ENCODE measurements at regions not wholly inside any gene's neighbourhood (a gene's known extent, or its start where the extent isn't known, plus 50 kb on each side); places are given as distances from the start of the nearest gene placed in this dataset.

- CTCF ChIA-PET = no interaction called here
- dilution Hi-C loops (cut with HindIII; ENCODE audit: low sequenced_read_pairs, unreplicated experiment) = no loop called here
Observed at GRCh38 chr11:127622686-127623085, 622.1 kb upstream of the KIRREL3 start.

More at GRCh38 chr11:127622686-127623085, 622.1 kb upstream of the KIRREL3 start:
- H2AFZ ChIP-seq (replicated peaks; ENCODE audit: low read length, poor library complexity) = no peak overlapping the region
- ATAC-seq (ENCODE audit: low read depth) = no peak
- no peak overlapping the region for H2AK5ac ChIP-seq (ENCODE audit: low read depth, low read length)
- no peak overlapping the region for H3K18ac ChIP-seq (ENCODE audit: low read depth, low read length)
- no peak overlapping the region for H4K91ac ChIP-seq (ENCODE audit: insufficient read depth, low read depth, low read length)
- H3K4me2 ChIP-seq (ENCODE audit: low read depth, low read length) = no peak overlapping the region
- H4K20me1 ChIP-seq (ENCODE audit: insufficient read depth, low read length) = no peaks in the 10 kb centered on the region
- in situ Hi-C loops (cut with MboI; ENCODE audit: low sequenced_read_pairs) = no loop called here
- no peak overlapping the region for H3K27ac ChIP-seq (ENCODE audit: insufficient read depth, low read length)
- H3K4ac ChIP-seq (ENCODE audit: low read depth, low read length) = no peak overlapping the region
- H3K4me1 ChIP-seq (ENCODE audit: control insufficient read depth, insufficient read depth, low read length) = no peaks in the 10 kb centered on the region
- H3K27me3 ChIP-seq (ENCODE audit: control insufficient read depth, insufficient read depth, low read length) = peaks cover 2% of the 10 kb centered on the region; the same call in 1 of the 2 replicates
- POLR2A ChIA-PET (ENCODE audit: unreplicated experiment) = no interaction called here
- H3K79me1 ChIP-seq (ENCODE audit: low read depth in 1 of 2, low read length in 2 of 2) = no peaks in the 10 kb centered on the region
- no peaks in the 10 kb centered on the region for H3K9me3 ChIP-seq (ENCODE audit: control insufficient read depth, insufficient read depth, low read length)
- no TSS peak for BruUV-seq (replicated peaks)
- no peak overlapping the region for H4K8ac ChIP-seq (ENCODE audit: low read depth in 2 of 2, low read length in 2 of 2)
- H2BK15ac ChIP-seq (ENCODE audit: low read depth, low read length) = no peak overlapping the region
- intact Hi-C loops (cut with micrococcal nuclease) = no loop called here
- no peak overlapping the region for H3K4me3 ChIP-seq (ENCODE audit: insufficient read depth, low read depth, low read length)
- H3K9me1 ChIP-seq (ENCODE audit: insufficient read depth, low read length) = no peaks in the 10 kb centered on the region
- H3K14ac ChIP-seq (replicated peaks; ENCODE audit: low read depth, low read length) = no peak overlapping the region
- H4K5ac ChIP-seq (ENCODE audit: low read depth, low read length) = no peak overlapping the region
- no peak overlapping the region for H2BK20ac ChIP-seq (ENCODE audit: low read depth, low read length)
- no peak for DNase-seq
- no peaks in the 10 kb centered on the region for H3K36me3 ChIP-seq (ENCODE audit: control insufficient read depth, insufficient read depth, low read length)
- TF ChIP-seq MAZ (IDR thresholded peaks at IDR 0.05; ENCODE audit: borderline replicate concordance, low read depth, low read length) (no peak), CEBPB (IDR thresholded peaks at IDR 0.05; ENCODE audit: low read depth, low read length) (no peak), CHD1 (IDR thresholded peaks at IDR 0.05; ENCODE audit: low read depth, low read length) (no peak), RAD21 (IDR thresholded peaks at IDR 0.05; ENCODE audit: low read length) (no peak), NFE2L2 (IDR thresholded peaks at IDR 0.05; ENCODE audit: low read depth, low read length) (no peak), USF2 (IDR thresholded peaks at IDR 0.05; ENCODE audit: low read depth, low read length) (no peak), POLR2A (IDR thresholded peaks at IDR 0.05; ENCODE audit: low read depth, low read length) (no peak), RFX5 (IDR thresholded peaks at IDR 0.05; ENCODE audit: low read depth, low read length) (no peak), CTCF (conservative IDR thresholded peaks at IDR 0.05; ENCODE audit: low read depth, low read length) (no peak), MXI1 (IDR thresholded peaks at IDR 0.05; ENCODE audit: borderline replicate concordance, low read depth, low read length) (no peak), ELK1 (IDR thresholded peaks at IDR 0.05; ENCODE audit: borderline replicate concordance, low read depth, low read length) (no peak), RCOR1 (IDR thresholded peaks at IDR 0.05; ENCODE audit: insufficient replicate concordance, low read length) (no peak), BHLHE40 (IDR thresholded peaks at IDR 0.05; ENCODE audit: low read depth, low read length) (no peak), SMC3 (IDR thresholded peaks at IDR 0.05; ENCODE audit: low read depth, low read length) (no peak)
- no peak overlapping the region for H2BK5ac ChIP-seq (ENCODE audit: low read depth, low read length, poor library complexity, severe bottlenecking)
- H2AK9ac ChIP-seq (replicated peaks; ENCODE audit: low read depth, low read length, poor library complexity) = no peak overlapping the region
- no peak overlapping the region for H3K9ac ChIP-seq (ENCODE audit: low read depth, low read length)
- H2BK120ac ChIP-seq (ENCODE audit: low read depth, low read length) = no peak overlapping the region
- no peak overlapping the region for H3K56ac ChIP-seq (ENCODE audit: extremely low read depth, insufficient read depth, low read length)
- no peak overlapping the region for H3K23ac ChIP-seq (ENCODE audit: low read depth, low read length)
